ENCODE measurements at regions not wholly inside any gene's neighbourhood (a gene's known extent, or its start where the extent isn't known, plus 50 kb on each side); places are given as distances from the start of the nearest gene placed in this dataset.

GRCh38 chr14:28023853-28024252 is 742.7 kb upstream of the FOXG1 start:
- no peak overlapping the region for H3K9ac ChIP-seq (ENCODE audit: control insufficient read depth, extremely low read depth, insufficient read depth, low read length)
- TF ChIP-seq CTCF (optimal IDR thresholded peaks at IDR 0.05 in 1 of 3, IDR thresholded peaks at IDR 0.05 in 1 of 3, conservative IDR thresholded peaks at IDR 0.05 in 1 of 3; ENCODE audit: extremely low read depth in 1 of 3, insufficient read depth in 2 of 3, low read length in 3 of 3) = no peak
- no peak for TF ChIP-seq EZH2 (IDR thresholded peaks at IDR 0.05; ENCODE audit: low read length)
- H3K27me3 ChIP-seq (ENCODE audit: control insufficient read depth, extremely low read depth, insufficient read depth, low read length) = no peaks in the 10 kb centered on the region
- no peak overlapping the region for H2AFZ ChIP-seq (ENCODE audit: control insufficient read depth, low read length)
- H4K20me1 ChIP-seq (ENCODE audit: control insufficient read depth, extremely low read depth, insufficient read depth, low read length) = no peaks in the 10 kb centered on the region
- H3K36me3 ChIP-seq (ENCODE audit: control insufficient read depth in 2 of 2, extremely low read depth in 1 of 2, insufficient read depth in 2 of 2, low read length in 2 of 2) = no peaks in the 10 kb centered on the region
- no peak overlapping the region for H3K4me3 ChIP-seq (ENCODE audit: control insufficient read depth in 2 of 3, extremely low read depth in 1 of 3, insufficient read depth in 2 of 3, low read depth in 1 of 3, low read length in 3 of 3)
- H3K4me2 ChIP-seq (ENCODE audit: control insufficient read depth, extremely low read depth, insufficient read depth, low read depth, low read length) = no peak overlapping the region
- dilution Hi-C loops (cut with MboI; ENCODE audit: extremely low pct_ligation_motif_present, low sequenced_read_pairs) = no loop called here
- H3K4me1 ChIP-seq (ENCODE audit: control insufficient read depth, extremely low read depth, insufficient read depth, low read length) = no peaks in the 10 kb centered on the region
- H3K9me3 ChIP-seq (ENCODE audit: control insufficient read depth, low read depth, low read length) = no peaks in the 10 kb centered on the region
- DNase-seq (ENCODE audit: low read depth, low spot score) (no peak), FAIRE-seq (no peak)
- no peak overlapping the region for H3K27ac ChIP-seq (ENCODE audit: control insufficient read depth, insufficient read depth, low read length)
- H3K9me1 ChIP-seq (ENCODE audit: control insufficient read depth, extremely low read depth, insufficient read depth, low read length) = no peaks in the 10 kb centered on the region
- no peaks in the 10 kb centered on the region for H3K79me2 ChIP-seq (ENCODE audit: control insufficient read depth, insufficient read depth, low read length)

- no peak for FAIRE-seq
- H3K79me2 ChIP-seq (ENCODE audit: control insufficient read depth, insufficient read depth, low read length) = no peaks in the 10 kb centered on the region
- dilution Hi-C loops (cut with MboI; ENCODE audit: extremely low pct_ligation_motif_present, low sequenced_read_pairs) = no loop called here
- H3K36me3 ChIP-seq (ENCODE audit: control insufficient read depth in 2 of 2, extremely low read depth in 1 of 2, insufficient read depth in 2 of 2, low read length in 2 of 2) = no peaks in the 10 kb centered on the region
- H3K4me2 ChIP-seq (ENCODE audit: control insufficient read depth, extremely low read depth, insufficient read depth, low read depth, low read length) = no peak overlapping the region
- DNase-seq (ENCODE audit: low read depth, low spot score) = no peak
- H4K20me1 ChIP-seq (ENCODE audit: control insufficient read depth, extremely low read depth, insufficient read depth, low read length) = no peaks in the 10 kb centered on the region
- no peaks in the 10 kb centered on the region for H3K4me1 ChIP-seq (ENCODE audit: control insufficient read depth, extremely low read depth, insufficient read depth, low read length)
- H3K9ac ChIP-seq (ENCODE audit: control insufficient read depth, extremely low read depth, insufficient read depth, low read length) = no peak overlapping the region
- no peaks in the 10 kb centered on the region for H3K9me3 ChIP-seq (ENCODE audit: control insufficient read depth, low read depth, low read length)
- no peaks in the 10 kb centered on the region for H3K27me3 ChIP-seq (ENCODE audit: control insufficient read depth, extremely low read depth, insufficient read depth, low read length)
- no peaks in the 10 kb centered on the region for H3K9me1 ChIP-seq (ENCODE audit: control insufficient read depth, extremely low read depth, insufficient read depth, low read length)
- H3K4me3 ChIP-seq (ENCODE audit: control insufficient read depth in 2 of 3, extremely low read depth in 1 of 3, insufficient read depth in 2 of 3, low read depth in 1 of 3, low read length in 3 of 3) = no peak overlapping the region
- no peak for TF ChIP-seq CTCF (optimal IDR thresholded peaks at IDR 0.05 in 1 of 3, IDR thresholded peaks at IDR 0.05 in 1 of 3, conservative IDR thresholded peaks at IDR 0.05 in 1 of 3; ENCODE audit: extremely low read depth in 1 of 3, insufficient read depth in 2 of 3, low read length in 3 of 3)
- no peak for TF ChIP-seq EZH2 (IDR thresholded peaks at IDR 0.05; ENCODE audit: low read length)
- no peak overlapping the region for H3K27ac ChIP-seq (ENCODE audit: control insufficient read depth, insufficient read depth, low read length)
- no peak overlapping the region for H2AFZ ChIP-seq (ENCODE audit: control insufficient read depth, low read length)
Observed at GRCh38 chr14:28052251-28052650, 714.3 kb upstream of the FOXG1 start.

Data from keratinocyte (primary cell).